Endothelial cell of hepatic sinusoid (primary cell): ENCODE measurements at regions not wholly inside any gene's neighbourhood (a gene's known extent, or its start where the extent isn't known, plus 50 kb on each side); places are given as distances from the start of the nearest gene placed in this dataset.

ENCODE experiments used
- in situ Hi-C: cut with HindIII; loops from 2 replicates; pipeline ENCODE4 v1.10.0; 2017; ENCODE audit warnings: low sequenced_read_pairs

GRCh38 chr10:78832281-78832680 lies 236.5 kb upstream of the ZMIZ1 start:
- in situ Hi-C loops = loop anchor here (5.0 kb wide), 1 partner anchor 45 kb away; no protein-coding TSS in a partner anchor

DNA sequence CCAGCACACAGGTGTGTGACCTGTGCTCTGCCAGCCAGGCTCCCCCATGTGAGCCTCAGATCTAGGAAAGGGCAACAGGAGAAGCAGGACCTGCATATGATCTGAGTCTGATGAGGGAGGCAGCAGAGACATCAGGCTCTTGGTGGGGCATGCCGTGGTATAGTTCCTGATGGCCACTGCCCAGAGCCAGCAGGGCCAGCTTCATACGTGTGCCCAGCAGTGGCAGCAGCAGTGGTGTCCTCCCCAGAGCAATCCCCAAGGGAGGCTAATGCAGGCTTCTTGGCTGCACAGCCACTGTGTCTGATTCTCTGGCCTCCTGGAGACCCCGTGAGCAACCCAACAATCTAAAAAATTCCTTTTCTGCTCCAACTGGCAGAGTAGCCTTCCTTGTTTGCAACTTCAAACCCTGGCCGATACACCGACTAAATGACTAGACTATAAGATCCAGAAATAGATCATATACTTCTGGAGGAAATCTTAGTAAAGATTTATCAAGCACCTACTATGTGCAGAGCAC lies 230.6 kb upstream of the ZMIZ1 start:
- in situ Hi-C loops = no loop called here

DNA sequence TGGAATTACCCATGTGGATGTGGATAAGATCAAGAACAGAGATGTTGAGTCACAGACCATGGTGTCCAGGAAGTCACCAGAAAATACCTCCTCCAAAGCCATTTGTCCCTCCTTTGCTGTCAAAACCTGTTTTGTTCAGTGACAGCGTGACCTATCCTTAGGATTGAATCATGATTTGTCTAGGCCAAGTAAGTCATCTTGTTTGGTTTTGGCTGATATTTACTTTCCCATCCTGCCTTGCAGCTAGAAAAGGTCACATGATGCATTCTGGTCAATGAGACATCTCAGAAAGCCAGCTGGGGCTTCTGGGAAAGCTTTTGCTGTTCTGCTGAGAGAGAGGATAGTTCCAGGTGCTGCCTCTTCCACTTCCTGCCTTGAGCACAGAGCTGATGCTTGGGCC lies 225.3 kb upstream of the ZMIZ1 start:
- in situ Hi-C loops = no loop called here

- in situ Hi-C loops = no loop called here
Measured at GRCh38 chr10:78844960-78845607, 223.7 kb upstream of the ZMIZ1 start.

- in situ Hi-C loops = no loop called here
Measured at GRCh38 chr10:78846071-78846470, 222.7 kb upstream of the ZMIZ1 start.

- in situ Hi-C loops = no loop called here
Measured at GRCh38 chr10:78846760-78847159, 222.0 kb upstream of the ZMIZ1 start.

GRCh38 chr10:78847485-78847884 lies 221.3 kb upstream of the ZMIZ1 start:
- in situ Hi-C loops = no loop called here

DNA sequence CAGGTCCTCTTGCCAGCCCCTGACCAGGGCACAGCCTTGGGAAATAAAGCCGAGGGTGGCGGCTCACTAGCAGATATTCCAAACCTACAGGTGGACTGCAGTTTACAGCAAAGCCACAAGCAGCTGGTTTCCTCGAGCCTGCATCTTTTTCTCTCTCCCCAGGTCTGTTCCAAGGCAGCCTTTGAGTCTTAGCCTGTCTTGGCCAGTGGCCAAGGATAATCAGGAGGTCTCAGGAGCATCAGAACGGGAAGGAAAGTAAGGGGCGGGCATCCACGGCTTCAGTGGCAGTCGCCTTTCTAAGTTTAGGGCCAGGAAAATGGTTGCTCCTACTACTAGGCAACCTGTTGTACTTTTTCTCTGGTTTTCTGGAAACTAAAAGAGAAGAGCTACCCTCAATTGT lies 219.7 kb upstream of the ZMIZ1 start:
- in situ Hi-C loops = no loop called here

- in situ Hi-C loops = no loop called here
Measured at GRCh38 chr10:78849731-78850130, 219.0 kb upstream of the ZMIZ1 start.

DNA sequence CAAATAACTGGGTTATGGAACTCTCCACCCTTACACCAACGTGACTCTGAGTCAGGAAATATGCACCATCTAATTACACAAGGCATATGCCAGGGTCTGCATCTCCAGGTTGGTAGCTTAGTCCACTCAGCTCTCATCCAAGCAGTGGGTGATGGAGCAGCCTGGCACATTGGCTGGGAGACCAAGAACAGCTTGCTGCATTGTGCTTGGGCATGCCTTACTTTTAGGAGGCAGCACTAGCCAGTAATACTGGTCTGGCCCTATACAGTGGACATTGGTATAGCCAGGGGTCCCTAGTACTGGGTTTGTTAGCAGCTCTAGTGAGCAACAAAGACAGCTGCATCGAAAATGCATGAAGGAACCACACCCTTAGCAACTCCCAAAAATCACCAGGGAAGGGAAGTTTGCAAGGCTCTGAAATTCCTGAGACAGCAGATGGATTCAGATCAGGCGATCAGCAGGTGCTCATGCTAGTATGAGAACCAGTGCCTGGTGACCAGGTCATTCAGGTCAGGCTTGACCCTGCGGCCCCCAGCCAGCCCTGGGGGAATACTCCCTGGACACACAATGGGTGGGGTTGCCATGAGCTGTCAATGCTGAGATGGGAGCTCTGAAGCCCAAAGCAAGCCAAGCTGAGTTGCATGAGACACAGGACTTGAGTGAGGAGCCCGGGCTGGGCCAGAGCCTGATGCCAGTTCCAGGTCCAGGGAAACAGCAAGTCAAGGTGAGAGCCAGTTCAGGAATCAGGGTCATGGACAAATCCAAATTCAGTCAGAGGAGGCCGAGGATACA lies 217.9 kb upstream of the ZMIZ1 start:
- in situ Hi-C loops = no loop called here

GRCh38 chr10:78851647-78852046 lies 217.1 kb upstream of the ZMIZ1 start:
- in situ Hi-C loops = no loop called here

DNA sequence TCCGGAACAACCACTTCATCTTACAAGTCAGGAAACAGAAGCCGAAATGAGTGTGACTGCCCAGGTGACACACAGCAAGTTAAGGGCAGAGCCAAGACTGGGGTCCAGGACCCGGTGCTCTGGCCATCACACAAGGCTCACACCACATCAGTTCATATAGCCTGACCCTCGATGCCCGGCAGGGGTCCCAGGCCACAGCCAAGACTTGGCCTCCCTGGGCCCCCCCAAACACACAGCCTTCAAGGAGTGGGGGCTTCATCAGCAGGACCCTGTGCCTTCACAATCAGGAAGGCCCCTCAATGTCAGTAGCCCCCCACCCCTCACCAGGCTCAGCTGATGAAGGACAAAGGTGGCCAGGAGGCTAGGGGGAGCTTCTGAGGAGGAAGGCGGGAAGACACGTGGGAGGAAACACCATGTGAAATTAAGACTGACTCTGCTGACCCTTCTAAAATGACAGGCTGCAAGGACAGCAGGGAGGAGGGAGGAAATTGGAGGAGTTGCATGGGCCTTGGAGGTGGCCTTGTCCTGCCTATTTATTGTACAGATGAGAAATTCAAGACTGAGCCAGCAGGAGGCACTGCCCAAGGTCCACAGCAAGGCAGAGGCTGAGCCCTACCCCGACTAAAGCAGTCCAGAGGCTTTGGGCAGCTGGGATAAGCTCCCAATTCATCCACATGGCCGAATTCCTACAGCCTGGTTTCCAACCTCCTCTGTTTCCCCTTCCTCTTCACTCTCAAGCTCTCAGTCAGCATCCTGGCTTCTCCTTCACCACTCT lies 216.1 kb upstream of the ZMIZ1 start:
- in situ Hi-C loops = no loop called here

GRCh38 chr10:78853864-78854263 lies 214.9 kb upstream of the ZMIZ1 start:
- in situ Hi-C loops = no loop called here

- in situ Hi-C loops = no loop called here
Measured at GRCh38 chr10:78856421-78856820, 212.3 kb upstream of the ZMIZ1 start.

- in situ Hi-C loops = no loop called here
Measured at GRCh38 chr10:78857193-78857592, 211.6 kb upstream of the ZMIZ1 start.

- in situ Hi-C loops = no loop called here
Measured at GRCh38 chr10:78859266-78859665, 209.5 kb upstream of the ZMIZ1 start.

DNA sequence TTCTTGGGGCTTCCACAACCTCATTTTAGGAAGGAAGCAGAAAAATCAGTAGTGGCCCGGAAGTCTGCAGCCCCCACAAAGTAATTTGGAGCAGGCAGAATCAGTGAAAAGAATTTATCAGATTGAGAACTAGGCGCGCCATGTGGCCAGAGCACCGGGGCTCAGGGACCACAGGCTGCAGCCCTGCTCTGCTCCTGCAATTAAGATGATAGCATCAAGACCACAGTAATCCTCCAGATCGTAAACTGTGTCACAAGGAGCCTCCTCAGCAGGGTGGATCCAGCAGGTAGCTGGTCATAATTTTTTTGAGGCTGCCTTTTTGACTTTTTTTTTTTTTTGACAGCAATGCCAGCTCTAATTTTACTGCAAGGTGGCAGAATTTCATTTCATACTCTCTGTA lies 209.0 kb upstream of the ZMIZ1 start:
- in situ Hi-C loops = no loop called here

- in situ Hi-C loops = no loop called here
Measured at GRCh38 chr10:78860260-78860914, 208.4 kb upstream of the ZMIZ1 start.

DNA sequence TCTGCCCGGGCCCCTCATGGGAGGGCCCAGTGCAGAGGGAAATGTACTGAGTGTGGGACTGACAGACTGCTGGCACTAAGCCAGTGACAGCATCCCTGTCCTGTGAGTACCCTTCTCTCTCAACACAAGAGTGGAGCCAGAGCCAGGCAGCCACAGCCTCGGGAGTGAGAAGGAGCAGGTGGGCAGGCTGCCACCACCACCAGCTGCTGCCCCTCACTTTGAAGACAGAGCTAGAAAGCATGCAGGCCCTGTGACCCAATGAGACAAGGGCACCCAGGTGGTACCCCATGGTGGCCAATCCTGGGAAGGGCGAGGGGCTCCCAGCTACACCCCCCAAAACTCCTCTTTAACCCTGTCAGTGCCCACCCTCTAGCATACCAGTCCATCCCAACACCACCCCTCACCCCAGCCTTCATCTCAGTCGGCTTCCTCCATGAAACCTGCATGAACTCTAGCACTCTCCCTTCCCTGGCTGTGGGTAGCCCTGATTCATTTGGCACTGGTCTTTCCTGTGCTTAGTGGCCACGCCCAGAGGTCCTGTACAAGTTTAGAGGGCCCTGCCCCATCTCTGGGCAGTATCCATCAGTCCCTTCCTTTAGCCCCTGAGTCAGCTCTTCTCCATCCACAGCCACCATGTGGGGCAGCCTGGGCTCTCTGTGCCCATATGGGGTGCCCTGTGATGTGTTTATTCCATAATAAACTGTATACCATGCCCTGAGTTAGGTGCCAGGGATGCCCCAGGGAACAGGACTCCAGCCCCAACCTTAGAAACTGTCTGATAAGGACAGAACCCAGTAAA lies 207.0 kb upstream of the ZMIZ1 start:
- in situ Hi-C loops = no loop called here

DNA sequence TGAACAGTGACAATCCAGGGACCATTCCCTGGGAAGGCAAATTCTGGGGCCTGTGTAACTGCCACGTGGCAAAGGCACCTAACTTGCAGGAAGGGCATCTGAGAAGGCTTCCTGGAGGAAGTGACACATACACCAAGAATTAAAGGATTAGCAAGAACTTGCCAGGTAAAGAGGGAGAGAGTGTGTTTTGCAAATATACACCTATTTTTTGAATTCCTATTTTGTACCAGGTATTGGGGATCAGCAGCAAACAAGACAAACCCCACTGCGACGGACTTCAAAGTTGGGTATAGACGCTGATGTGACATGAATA lies 206.5 kb upstream of the ZMIZ1 start:
- in situ Hi-C loops = no loop called here
